ENCODE measurements at regions not wholly inside any gene's neighbourhood (a gene's known extent, or its start where the extent isn't known, plus 50 kb on each side); places are given as distances from the start of the nearest gene placed in this dataset.
"Not testable (repeated sequence)": the region's sequence is repeated elsewhere in the genome, so short reads cannot be mapped to it uniquely, and the experiment has no call there.

DNA sequence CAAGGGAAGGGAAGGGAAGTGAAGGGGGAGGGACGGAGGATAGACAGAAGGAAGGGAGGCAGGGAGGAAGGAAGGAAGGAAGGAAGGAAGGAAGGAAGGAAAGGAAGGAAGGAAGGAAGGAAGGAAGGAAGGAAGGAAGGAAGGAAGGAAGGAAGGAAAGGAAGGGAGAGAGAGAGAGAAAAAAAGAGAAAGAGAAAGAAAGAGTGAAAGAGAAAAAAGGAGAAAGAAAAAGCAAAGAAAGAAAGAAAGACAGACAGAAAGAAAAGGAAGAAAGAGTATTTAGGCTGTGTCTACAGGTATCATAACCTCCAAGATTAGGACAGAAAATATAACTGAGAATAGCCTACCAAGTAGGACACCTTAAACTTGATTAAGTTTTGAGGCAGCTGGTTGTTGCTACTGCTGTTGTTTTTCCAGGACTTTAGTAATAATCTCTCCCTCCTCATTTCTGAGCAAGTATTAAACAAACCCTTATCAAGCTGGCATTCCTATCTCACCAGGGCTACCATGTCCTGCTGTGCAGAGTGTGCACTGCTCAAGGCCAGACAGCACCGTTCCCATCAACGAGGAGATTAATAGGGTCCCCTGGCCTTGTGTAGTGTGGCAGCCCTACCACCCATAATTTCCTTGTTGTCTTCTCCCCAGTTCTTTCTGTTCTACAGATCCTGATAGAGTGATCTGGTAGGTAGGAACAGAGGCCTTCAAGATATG, 90.5 kb upstream of the FHL2 start:
- no peak for DNase-seq

GRCh38 chr2:105488285-105488684, 89.4 kb upstream of the FHL2 start:
- DNase-seq, result no peak

GRCh38 chr2:105487142-105488069, 88.6 kb upstream of the FHL2 start:
- DNase-seq, result no peak

GRCh38 chr2:105486762-105487141, 87.9 kb upstream of the FHL2 start:
- DNase-seq, result no peak

DNA sequence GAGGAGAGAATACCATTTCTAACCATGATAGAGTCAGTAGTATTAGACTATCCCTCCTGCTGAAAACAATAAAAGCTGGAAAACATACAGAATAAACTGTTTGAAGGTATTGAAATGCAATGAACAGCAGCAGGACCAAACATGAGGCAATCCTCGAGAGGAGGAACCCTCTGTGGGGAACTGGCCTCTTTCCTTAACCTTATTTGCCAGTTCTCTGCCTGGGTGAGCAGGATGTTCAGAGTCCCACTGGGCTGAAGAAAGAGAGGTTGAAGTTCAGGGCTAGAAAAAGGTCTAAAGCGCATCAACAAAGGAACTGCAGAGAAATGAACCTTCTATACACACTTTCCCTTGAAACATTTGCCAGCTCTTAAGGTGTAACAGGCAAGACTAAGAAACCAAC, 79.8 kb upstream of the FHL2 start:
- no peak for DNase-seq

DNA sequence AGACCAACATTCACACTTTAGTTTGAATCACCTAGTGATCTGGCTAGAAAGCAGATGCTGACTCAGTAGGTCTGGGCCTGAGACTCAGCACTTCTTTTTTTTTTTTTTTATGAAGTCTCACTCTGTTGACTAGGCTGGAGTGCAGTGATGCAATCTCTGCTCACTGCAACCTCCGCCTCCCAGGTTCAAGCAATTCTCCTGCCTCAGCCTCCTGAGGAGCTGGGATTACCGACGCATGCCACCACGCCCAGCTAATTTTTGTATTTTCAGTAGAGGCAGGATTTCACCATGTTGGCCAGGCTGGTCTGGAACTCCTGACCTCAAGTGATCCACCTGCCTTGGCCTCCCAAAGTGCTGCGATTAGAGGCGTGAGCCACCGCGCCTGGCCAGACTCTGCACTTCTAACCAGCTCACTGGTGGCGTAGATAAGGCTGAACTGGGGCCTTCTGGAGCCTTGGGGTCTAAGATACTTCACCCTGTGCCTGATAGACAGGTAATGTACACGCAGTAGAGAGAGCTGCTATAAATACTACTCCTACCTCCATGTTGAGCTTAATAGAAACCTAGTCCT, 78.3 kb upstream of the FHL2 start:
- not testable (repeated sequence) for DNase-seq

- DNase-seq, result no peak
These were observed 74.2 kb upstream of the FHL2 start for GRCh38 chr2:105473011-105473410.

DNA sequence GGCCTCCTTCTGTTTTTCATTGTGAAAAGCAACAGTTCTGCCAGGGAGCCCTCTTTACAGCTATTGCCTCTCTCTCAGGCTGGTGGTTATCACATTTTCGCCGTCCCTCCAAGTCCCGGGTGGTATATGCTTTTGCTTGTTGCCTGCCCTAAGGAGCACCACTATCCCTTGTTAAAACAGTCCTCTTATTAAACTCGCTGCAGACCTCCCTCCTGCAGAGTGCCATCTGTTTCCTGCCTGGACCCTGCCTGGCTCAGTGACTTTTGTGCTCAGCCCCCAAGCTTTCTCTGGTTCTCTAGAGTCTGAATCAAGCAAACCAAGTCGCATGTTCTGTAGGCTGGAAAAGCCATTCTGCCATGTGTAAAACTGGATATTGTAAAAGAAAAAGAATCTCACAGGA, 72.1 kb upstream of the FHL2 start:
- DNase-seq, result no peak

DNA sequence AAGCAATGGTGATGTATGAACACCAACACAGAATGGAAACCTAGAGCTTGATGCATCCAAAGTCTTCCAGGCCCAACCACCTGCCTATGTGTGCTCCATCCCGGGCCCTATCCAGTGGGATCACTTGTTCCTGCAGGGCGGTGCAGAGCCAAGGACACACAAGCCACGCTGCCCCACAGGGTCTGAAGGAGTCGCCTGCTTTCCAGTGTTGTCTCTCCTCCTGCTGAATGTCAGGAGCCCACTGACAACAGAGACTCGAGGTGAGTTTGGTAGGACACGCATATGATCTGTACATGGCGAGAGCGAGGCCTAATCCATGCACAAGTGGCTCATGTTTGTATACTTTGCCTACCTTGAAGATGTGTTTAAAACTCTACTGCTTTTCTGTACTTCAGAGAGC, 70.9 kb upstream of the FHL2 start:
- DNase-seq, result no peak

DNA sequence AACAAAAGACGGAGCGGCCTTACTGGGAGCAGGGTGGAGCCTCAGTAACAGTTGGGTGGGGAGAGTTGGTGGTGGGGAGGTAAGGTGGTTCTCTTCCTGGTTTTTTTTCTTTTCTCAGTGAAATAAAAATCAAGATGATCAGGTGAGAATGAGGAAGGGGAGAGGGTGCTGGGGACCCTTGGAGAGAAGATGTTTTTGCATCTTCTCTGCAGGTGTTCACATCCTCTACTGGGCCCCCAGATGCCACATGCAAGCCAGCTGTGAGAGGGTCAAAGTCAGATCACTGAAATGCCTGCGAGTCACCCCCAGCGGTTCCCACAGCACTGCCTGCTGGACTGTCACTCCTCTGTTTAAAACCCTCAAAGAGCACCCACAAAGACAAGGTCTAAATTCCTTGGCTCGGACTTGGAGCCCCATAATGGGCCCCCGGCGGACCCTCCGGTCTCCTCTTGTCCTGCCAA, 69.8 kb upstream of the FHL2 start:
- no peak for DNase-seq

DNA sequence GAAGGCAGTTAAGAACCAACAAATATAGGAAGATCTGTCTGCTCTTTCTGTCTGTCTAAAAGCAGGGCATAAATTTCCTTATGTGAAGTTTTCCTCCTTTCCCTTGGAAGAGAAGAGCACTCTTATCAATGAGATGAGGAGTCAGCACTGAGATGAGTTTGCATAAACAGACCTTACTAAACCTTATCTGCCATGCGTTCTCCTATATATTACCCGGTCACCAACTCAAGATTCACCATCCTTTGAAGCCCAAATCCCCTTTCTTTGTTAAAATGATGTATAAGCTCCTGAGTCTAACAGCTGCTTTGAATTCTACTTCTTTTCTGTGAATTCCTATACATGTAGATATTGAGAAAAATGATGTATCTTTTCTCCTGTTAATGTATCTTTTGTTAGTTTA, 65.5 kb upstream of the FHL2 start:
- no peak for DNase-seq

GRCh38 chr2:105460048-105460732, 61.3 kb upstream of the FHL2 start:
- DNase-seq, result no peak

GRCh38 chr2:105458076-105458475, 59.2 kb upstream of the FHL2 start:
- DNase-seq, result no peak

GRCh38 chr2:105455488-105456003, 56.7 kb upstream of the FHL2 start:
- DNase-seq, result no peak

DNA sequence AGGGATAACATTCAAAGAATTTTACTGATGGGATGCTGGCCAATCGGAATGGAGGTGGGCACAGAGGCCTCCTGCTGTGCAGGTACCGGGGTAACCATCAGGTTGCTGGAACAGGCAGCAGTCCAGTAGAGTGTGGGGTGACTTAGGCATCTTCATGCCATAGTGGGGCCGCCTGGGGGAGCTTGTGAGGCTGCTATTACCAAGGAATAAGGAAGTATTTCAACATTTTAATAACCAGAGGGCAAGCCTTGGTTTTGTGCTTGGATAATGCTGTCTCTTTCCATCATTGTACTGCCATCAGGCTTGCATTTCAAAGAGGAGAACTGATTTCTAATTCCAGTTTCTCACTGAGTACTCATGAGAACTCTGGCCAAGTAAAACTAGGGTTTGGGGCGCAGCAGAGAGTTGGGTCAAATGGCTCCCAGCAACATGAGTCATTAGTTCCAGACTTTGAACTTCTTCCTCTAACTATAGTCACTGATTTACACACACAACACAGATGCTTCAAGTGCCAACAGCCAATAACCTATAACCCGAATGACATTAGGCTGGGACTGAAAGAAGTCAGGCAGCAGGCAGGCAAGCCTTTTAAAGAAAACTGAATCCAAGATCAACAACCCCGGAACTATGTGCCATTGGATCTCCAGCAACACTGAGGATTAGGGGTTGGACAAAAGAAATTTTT, 56.1 kb upstream of the FHL2 start:
- DNase-seq, result no peak

GRCh38 chr2:105451571-105452166, 52.8 kb upstream of the FHL2 start:
- no peak for DNase-seq

DNA sequence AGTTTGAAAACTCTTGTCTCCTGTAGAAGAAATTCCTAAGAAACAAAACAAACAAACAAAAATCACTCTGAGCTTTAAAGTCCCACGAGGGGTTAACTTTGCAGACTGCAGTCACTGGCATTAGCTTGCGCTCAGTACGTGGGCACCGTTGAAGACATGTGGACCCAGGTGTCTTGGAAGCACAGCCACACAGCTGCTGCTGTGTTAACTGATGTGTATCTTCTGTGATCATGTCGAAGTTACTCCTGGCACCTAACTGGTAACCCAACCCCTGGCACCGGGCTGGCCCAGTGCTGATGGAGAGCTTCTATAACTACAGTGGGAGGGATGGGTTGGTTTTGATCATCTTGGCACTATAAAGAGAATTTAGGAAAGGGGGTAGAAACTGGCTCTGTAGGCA, 51.6 kb upstream of the FHL2 start:
- DNase-seq, result no peak

GRCh38 chr2:105449076-105449475, 50.2 kb upstream of the FHL2 start:
- no peak for DNase-seq
